ENCODE measurements at regions not wholly inside any gene's neighbourhood (a gene's known extent, or its start where the extent isn't known, plus 50 kb on each side); places are given as distances from the start of the nearest gene placed in this dataset.

DNA sequence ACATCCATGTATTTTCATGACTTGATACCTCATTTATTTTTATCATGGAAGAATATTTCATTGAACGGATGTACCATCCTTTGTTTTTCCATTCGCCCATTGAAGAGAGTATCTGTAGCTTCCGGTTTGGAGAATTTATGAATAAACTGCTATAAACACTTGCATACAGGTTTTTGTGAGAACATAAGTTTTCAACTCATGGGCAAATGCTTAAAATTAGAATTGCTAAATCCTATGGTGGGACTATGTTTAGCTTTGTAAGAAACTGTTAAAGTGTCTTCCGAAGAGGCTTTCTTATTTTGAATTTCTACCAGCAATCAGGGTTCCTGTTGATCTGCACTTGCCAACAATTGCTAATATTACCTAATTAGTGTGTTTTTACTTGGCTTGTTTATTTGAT is 938.9 kb downstream of the TDRD15 start:
- WGBS, 2 donors (ENCODE audit: extremely low coverage in 2 of 2, insufficient read length in 2 of 2, insufficient replicate concordance in 1 of 2), result no CpG with 5 or more reads among the region's 4 CpGs
- no peaks in the 10 kb centered on the region for H3K9me3 ChIP-seq (replicated peaks in 1 of 2; ENCODE audit: control insufficient read depth in 2 of 2, insufficient read depth in 1 of 2, low read depth in 1 of 2, low read length in 2 of 2)
- no peak overlapping the region for H2BK5ac ChIP-seq (ENCODE audit: low read length)
- no peak overlapping the region for H2BK12ac ChIP-seq (ENCODE audit: low read length)
- H3K79me1 ChIP-seq (ENCODE audit: low read depth, low read length), result no peaks in the 10 kb centered on the region
- no peak overlapping the region for H2AFZ ChIP-seq (ENCODE audit: low read length)
- no peaks in the 10 kb centered on the region for H3K36me3 ChIP-seq (replicated peaks in 1 of 2; ENCODE audit: control insufficient read depth in 2 of 2, insufficient read depth in 2 of 2, low read length in 2 of 2)
- H3K4me1 ChIP-seq (ENCODE audit: control insufficient read depth in 2 of 2, insufficient read depth in 1 of 2, low read depth in 1 of 2, low read length in 2 of 2), result no peaks in the 10 kb centered on the region
- H3K27ac ChIP-seq (replicated peaks; ENCODE audit: low read length), result no peak overlapping the region
- H2BK120ac ChIP-seq (ENCODE audit: low read depth, low read length), result no peak overlapping the region
- H2AK5ac ChIP-seq (ENCODE audit: low read depth, low read length), result no peak overlapping the region
- H3K4me3 ChIP-seq (ENCODE audit: low read length in 2 of 2), result no peak overlapping the region
- no peak overlapping the region for H3K4me2 ChIP-seq (ENCODE audit: insufficient read depth, low read length, poor library complexity, severe bottlenecking)
- no peak overlapping the region for H4K91ac ChIP-seq (ENCODE audit: low read depth, low read length, poor library complexity)
- H3K18ac ChIP-seq (ENCODE audit: low read length), result no peak overlapping the region
- no peak overlapping the region for H3K23ac ChIP-seq (ENCODE audit: low read depth, low read length, poor library complexity)
- DNase-seq (ENCODE audit: low spot score), result no peak
- no peak overlapping the region for H4K8ac ChIP-seq (ENCODE audit: low read depth, low read length)
- no peak overlapping the region for H3K4ac ChIP-seq (ENCODE audit: low read length)
- H3K27me3 ChIP-seq (ENCODE audit: control insufficient read depth in 3 of 3, insufficient read depth in 3 of 3, low read depth in 1 of 3, low read length in 3 of 3), result no peaks in the 10 kb centered on the region
- no peak overlapping the region for H3K9ac ChIP-seq (ENCODE audit: low read depth, low read length, poor library complexity)
- H3K14ac ChIP-seq (ENCODE audit: low read length), result no peak overlapping the region
- H2BK15ac ChIP-seq (ENCODE audit: low read length), result no peak overlapping the region

DNA sequence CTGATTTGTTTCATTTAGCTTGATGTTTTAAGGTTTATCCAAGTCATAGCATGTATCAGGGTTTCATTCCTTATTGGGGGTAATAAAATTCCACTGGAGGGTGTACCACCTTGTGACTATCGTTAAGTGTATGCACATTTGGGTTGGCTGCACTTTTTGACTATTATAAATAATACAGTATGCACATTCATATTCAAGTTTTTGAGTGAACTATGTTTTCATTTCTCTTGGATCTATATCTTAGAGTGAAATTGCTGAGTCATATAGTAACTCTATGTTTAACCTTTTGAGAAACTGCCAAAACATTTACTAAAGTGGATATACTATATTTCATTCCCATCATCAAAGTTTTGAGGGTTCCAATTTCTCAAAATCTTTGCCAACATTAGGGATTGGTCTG is 952.7 kb downstream of the TDRD15 start:
- Histone ChIP-seq H3K14ac (ENCODE audit: low read length) (no peak overlapping the region), H3K36me3 (replicated peaks in 1 of 2; ENCODE audit: control insufficient read depth in 2 of 2, insufficient read depth in 2 of 2, low read length in 2 of 2) (no peaks in the 10 kb centered on the region), H2BK120ac (ENCODE audit: low read depth, low read length) (no peak overlapping the region), H2BK15ac (ENCODE audit: low read length) (no peak overlapping the region), H3K23ac (ENCODE audit: low read depth, low read length, poor library complexity) (no peak overlapping the region), H3K79me1 (ENCODE audit: low read depth, low read length) (no peaks in the 10 kb centered on the region), H3K4me3 (ENCODE audit: low read length in 2 of 2) (no peak overlapping the region), H3K4ac (ENCODE audit: low read length) (no peak overlapping the region), H3K9me3 (replicated peaks in 1 of 2; ENCODE audit: control insufficient read depth in 2 of 2, insufficient read depth in 1 of 2, low read depth in 1 of 2, low read length in 2 of 2) (no peaks in the 10 kb centered on the region), H3K18ac (ENCODE audit: low read length) (no peak overlapping the region), H2BK12ac (ENCODE audit: low read length) (no peak overlapping the region), H3K9ac (ENCODE audit: low read depth, low read length, poor library complexity) (no peak overlapping the region), H3K4me2 (ENCODE audit: insufficient read depth, low read length, poor library complexity, severe bottlenecking) (no peak overlapping the region), H3K4me1 (ENCODE audit: control insufficient read depth in 2 of 2, insufficient read depth in 1 of 2, low read depth in 1 of 2, low read length in 2 of 2) (peaks cover 0 to 2% of the 10 kb centered on the region in 2 donors), H2AFZ (ENCODE audit: low read length) (no peak overlapping the region), H3K27me3 (ENCODE audit: control insufficient read depth in 3 of 3, insufficient read depth in 3 of 3, low read depth in 1 of 3, low read length in 3 of 3) (no peaks in the 10 kb centered on the region), H3K27ac (replicated peaks; ENCODE audit: low read length) (no peak overlapping the region), H2BK5ac (ENCODE audit: low read length) (no peak overlapping the region), H2AK5ac (ENCODE audit: low read depth, low read length) (no peak overlapping the region), H4K8ac (ENCODE audit: low read depth, low read length) (no peak overlapping the region), H4K91ac (ENCODE audit: low read depth, low read length, poor library complexity) (no peak overlapping the region)
- DNase-seq (ENCODE audit: low spot score), result no peak
- no CpG with 5 or more reads among the region's 1 CpG for WGBS, 2 donors (ENCODE audit: extremely low coverage in 2 of 2, insufficient read length in 2 of 2, insufficient replicate concordance in 1 of 2)

DNA sequence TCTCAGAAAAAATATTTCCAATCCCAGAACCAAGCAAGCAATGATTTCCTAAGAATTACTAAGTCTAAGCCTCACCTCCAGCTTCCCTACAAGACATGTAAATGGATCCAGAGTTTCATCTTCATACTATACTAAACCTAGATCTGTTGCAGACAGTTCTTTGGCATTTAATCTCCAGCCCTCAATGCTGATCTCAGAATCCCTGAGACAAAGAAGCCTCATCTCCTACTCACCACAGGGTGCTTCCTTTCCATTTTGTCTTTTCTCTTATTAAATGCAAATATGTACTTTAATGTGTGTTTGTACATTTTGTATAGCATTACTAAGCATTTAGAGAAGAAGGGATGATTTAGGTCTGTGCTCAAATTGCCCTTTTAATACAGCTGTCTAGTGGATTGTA is 954.9 kb downstream of the TDRD15 start:
- H3K23ac ChIP-seq (ENCODE audit: low read depth, low read length, poor library complexity), result no peak overlapping the region
- no peak overlapping the region for H3K18ac ChIP-seq (ENCODE audit: low read length)
- no peaks in the 10 kb centered on the region for H3K36me3 ChIP-seq (replicated peaks in 1 of 2; ENCODE audit: control insufficient read depth in 2 of 2, insufficient read depth in 2 of 2, low read length in 2 of 2)
- H2BK5ac ChIP-seq (ENCODE audit: low read length), result no peak overlapping the region
- H2BK120ac ChIP-seq (ENCODE audit: low read depth, low read length), result no peak overlapping the region
- no peak overlapping the region for H2AFZ ChIP-seq (ENCODE audit: low read length)
- H3K14ac ChIP-seq (ENCODE audit: low read length), result no peak overlapping the region
- H3K27me3 ChIP-seq (ENCODE audit: control insufficient read depth in 3 of 3, insufficient read depth in 3 of 3, low read depth in 1 of 3, low read length in 3 of 3), result no peaks in the 10 kb centered on the region
- no peaks in the 10 kb centered on the region for H3K79me1 ChIP-seq (ENCODE audit: low read depth, low read length)
- H3K4me3 ChIP-seq (ENCODE audit: low read length in 2 of 2), result no peak overlapping the region
- no peak overlapping the region for H4K8ac ChIP-seq (ENCODE audit: low read depth, low read length)
- DNase-seq (ENCODE audit: low spot score), result no peak
- no peak overlapping the region for H3K9ac ChIP-seq (ENCODE audit: low read depth, low read length, poor library complexity)
- no peak overlapping the region for H3K27ac ChIP-seq (replicated peaks; ENCODE audit: low read length)
- no peak overlapping the region for H3K4me2 ChIP-seq (ENCODE audit: insufficient read depth, low read length, poor library complexity, severe bottlenecking)
- no peak overlapping the region for H3K4ac ChIP-seq (ENCODE audit: low read length)
- H4K91ac ChIP-seq (ENCODE audit: low read depth, low read length, poor library complexity), result no peak overlapping the region
- H2BK15ac ChIP-seq (ENCODE audit: low read length), result no peak overlapping the region
- H3K9me3 ChIP-seq (replicated peaks in 1 of 2; ENCODE audit: control insufficient read depth in 2 of 2, insufficient read depth in 1 of 2, low read depth in 1 of 2, low read length in 2 of 2), result no peaks in the 10 kb centered on the region
- no peak overlapping the region for H2BK12ac ChIP-seq (ENCODE audit: low read length)
- H3K4me1 ChIP-seq (ENCODE audit: control insufficient read depth in 2 of 2, insufficient read depth in 1 of 2, low read depth in 1 of 2, low read length in 2 of 2), result peaks cover 0 to 2% of the 10 kb centered on the region in 2 donors
- no peak overlapping the region for H2AK5ac ChIP-seq (ENCODE audit: low read depth, low read length)

DNA sequence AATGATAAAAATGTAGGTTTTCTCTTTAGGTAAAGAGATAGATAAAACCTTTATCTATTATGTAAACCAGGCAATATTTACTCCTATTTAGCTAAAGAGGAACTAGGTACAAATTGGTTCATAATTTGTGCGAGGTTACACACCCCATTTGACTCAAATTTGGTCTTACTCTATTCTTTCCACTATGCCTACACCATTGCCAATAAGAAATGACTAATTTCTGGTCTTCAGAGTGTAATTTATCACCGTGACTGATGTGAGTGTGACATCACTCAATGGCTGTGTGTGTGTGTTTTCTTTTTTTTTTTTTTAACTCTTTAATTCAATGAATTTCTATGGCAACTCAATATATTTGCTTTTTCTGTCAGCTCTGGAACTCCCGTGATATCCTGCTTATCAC is 955.8 kb downstream of the TDRD15 start:
- no peaks in the 10 kb centered on the region for H3K9me3 ChIP-seq (replicated peaks in 1 of 2; ENCODE audit: control insufficient read depth in 2 of 2, insufficient read depth in 1 of 2, low read depth in 1 of 2, low read length in 2 of 2)
- no peak overlapping the region for H3K4me3 ChIP-seq (ENCODE audit: low read length in 2 of 2)
- H3K27me3 ChIP-seq (ENCODE audit: control insufficient read depth in 3 of 3, insufficient read depth in 3 of 3, low read depth in 1 of 3, low read length in 3 of 3), result no peaks in the 10 kb centered on the region
- peaks cover 0 to 2% of the 10 kb centered on the region in 2 donors for H3K4me1 ChIP-seq (ENCODE audit: control insufficient read depth in 2 of 2, insufficient read depth in 1 of 2, low read depth in 1 of 2, low read length in 2 of 2)
- no peak overlapping the region for H3K9ac ChIP-seq (ENCODE audit: low read depth, low read length, poor library complexity)
- no peak overlapping the region for H2BK5ac ChIP-seq (ENCODE audit: low read length)
- no peak for DNase-seq (ENCODE audit: low spot score)
- H4K8ac ChIP-seq (ENCODE audit: low read depth, low read length), result no peak overlapping the region
- H2AK5ac ChIP-seq (ENCODE audit: low read depth, low read length), result no peak overlapping the region
- WGBS, 2 donors (ENCODE audit: extremely low coverage in 2 of 2, insufficient read length in 2 of 2, insufficient replicate concordance in 1 of 2), result no CpG with 5 or more reads among the region's 3 CpGs
- H3K79me1 ChIP-seq (ENCODE audit: low read depth, low read length), result no peaks in the 10 kb centered on the region
- H2BK15ac ChIP-seq (ENCODE audit: low read length), result no peak overlapping the region
- H3K4me2 ChIP-seq (ENCODE audit: insufficient read depth, low read length, poor library complexity, severe bottlenecking), result no peak overlapping the region
- no peak overlapping the region for H2BK120ac ChIP-seq (ENCODE audit: low read depth, low read length)
- no peaks in the 10 kb centered on the region for H3K36me3 ChIP-seq (replicated peaks in 1 of 2; ENCODE audit: control insufficient read depth in 2 of 2, insufficient read depth in 2 of 2, low read length in 2 of 2)
- H2AFZ ChIP-seq (ENCODE audit: low read length), result no peak overlapping the region
- H3K18ac ChIP-seq (ENCODE audit: low read length), result no peak overlapping the region
- H2BK12ac ChIP-seq (ENCODE audit: low read length), result no peak overlapping the region
- no peak overlapping the region for H3K23ac ChIP-seq (ENCODE audit: low read depth, low read length, poor library complexity)
- H3K27ac ChIP-seq (replicated peaks; ENCODE audit: low read length), result no peak overlapping the region
- H3K4ac ChIP-seq (ENCODE audit: low read length), result no peak overlapping the region
- H3K14ac ChIP-seq (ENCODE audit: low read length), result no peak overlapping the region
- H4K91ac ChIP-seq (ENCODE audit: low read depth, low read length, poor library complexity), result no peak overlapping the region
